ENCODE measurements at regions not wholly inside any gene's neighbourhood (a gene's known extent, or its start where the extent isn't known, plus 50 kb on each side); places are given as distances from the start of the nearest gene placed in this dataset.

DNA sequence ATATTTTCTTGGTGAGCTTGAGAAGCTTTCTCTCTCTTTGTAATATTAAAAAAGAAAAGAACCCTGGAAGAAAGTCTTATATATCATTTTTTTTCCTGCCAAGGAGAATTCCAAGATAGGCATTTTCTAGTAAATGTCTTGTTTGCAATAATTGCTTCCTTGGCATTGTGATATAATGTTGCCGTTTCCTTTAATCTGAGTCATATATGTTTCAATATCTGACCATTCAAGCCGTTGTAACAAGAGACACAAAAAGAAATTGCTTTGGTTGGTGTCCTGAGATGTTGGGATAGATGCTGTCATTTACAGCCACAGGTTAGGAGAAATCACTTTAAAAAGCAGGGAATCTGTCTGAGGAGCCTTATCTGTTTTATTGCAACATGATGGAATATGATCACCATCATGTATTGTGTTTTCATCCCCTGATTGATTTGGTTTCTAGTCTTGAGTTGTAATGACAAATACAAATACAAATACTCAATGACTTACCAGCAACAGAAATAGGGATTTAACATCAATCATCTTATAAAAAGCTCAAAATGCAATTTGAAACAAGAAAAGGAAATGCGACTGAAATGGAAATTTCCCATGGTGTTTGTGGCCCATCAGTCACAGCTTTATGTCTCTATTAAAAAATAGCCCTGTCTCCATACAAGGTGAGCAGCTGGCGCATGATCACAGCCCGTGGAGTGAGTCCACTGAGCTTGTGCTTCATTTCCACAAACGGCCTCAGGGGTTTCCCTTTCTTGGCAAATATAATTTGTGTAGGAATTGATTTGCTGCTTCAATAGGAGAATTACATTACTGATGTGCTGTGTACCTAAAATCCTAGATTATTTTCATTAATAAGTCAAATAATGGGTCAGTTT is 250.1 kb upstream of the TRPC7 start:
- Mint-ChIP-seq H3K27me3 (no peaks in the 10 kb centered on the region), H3K4me3 (no peak overlapping the region), H3K27ac (no peak overlapping the region), H3K36me3 (no peaks in the 10 kb centered on the region), H3K4me1 (no peaks in the 10 kb centered on the region), H3K9me3 (peaks cover 0 to 7% (median 3%) of the 10 kb centered on the region in 8 donors)
- H3K4me3 ChIP-seq (ENCODE audit: low read length in 2 of 2): no peak overlapping the region
- no peaks in the 10 kb centered on the region for H3K9me3 ChIP-seq (ENCODE audit: control insufficient read depth in 1 of 2, low read length in 2 of 2)
- DNase-seq: no peak
- ChIA-PET POLR2A (ENCODE audit: partially characterized antibody) (no interaction called here), CTCF (ENCODE audit: partially characterized antibody) (no interaction called here)
- no peaks in the 10 kb centered on the region for H3K27me3 ChIP-seq (ENCODE audit: insufficient read depth, low read length)
- H3K4me1 ChIP-seq (ENCODE audit: insufficient read depth, low read length): no peaks in the 10 kb centered on the region
- H3K36me3 ChIP-seq (ENCODE audit: insufficient read depth, low read length): no peaks in the 10 kb centered on the region
- no peak overlapping the region for H3K27ac ChIP-seq (ENCODE audit: low read depth, low read length)
- intact Hi-C loops (cut with micrococcal nuclease): no loop called here

DNA sequence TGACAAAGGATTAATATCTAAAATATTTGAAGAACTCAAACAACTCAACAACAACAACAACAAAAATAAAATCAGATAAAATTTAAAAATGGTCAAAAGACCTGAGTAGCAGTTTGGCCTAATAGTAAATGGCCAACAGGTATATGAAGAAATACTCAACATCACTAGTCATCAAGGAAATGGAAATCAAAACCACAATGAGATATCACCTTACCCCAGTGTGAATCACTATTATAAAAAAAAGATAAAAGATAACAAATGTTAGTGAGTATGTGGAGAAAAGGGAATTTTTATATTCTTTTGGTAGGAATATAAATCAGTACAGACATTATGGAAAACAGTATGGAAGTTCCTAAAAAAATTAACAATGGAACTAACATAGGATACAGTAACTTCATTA is 247.9 kb upstream of the TRPC7 start:
- Histone ChIP-seq H3K4me1 (ENCODE audit: insufficient read depth, low read length) (no peaks in the 10 kb centered on the region), H3K4me3 (ENCODE audit: low read length in 2 of 2) (no peak overlapping the region), H3K9me3 (ENCODE audit: control insufficient read depth in 1 of 2, low read length in 2 of 2) (no peaks in the 10 kb centered on the region), H3K36me3 (ENCODE audit: insufficient read depth, low read length) (no peaks in the 10 kb centered on the region), H3K27me3 (ENCODE audit: insufficient read depth, low read length) (no peaks in the 10 kb centered on the region), H3K27ac (ENCODE audit: low read depth, low read length) (no peak overlapping the region)
- Mint-ChIP-seq H3K36me3 (no peaks in the 10 kb centered on the region), H3K4me1 (no peaks in the 10 kb centered on the region), H3K4me3 (no peak overlapping the region), H3K27me3 (no peaks in the 10 kb centered on the region), H3K27ac (no peak overlapping the region), H3K9me3 (peaks cover 0 to 14% (median 4%) of the 10 kb centered on the region in 8 donors)
- intact Hi-C loops (cut with micrococcal nuclease): no loop called here
- DNase-seq: no peak
- ChIA-PET POLR2A (ENCODE audit: partially characterized antibody) (no interaction called here), CTCF (ENCODE audit: partially characterized antibody) (no interaction called here)

DNA sequence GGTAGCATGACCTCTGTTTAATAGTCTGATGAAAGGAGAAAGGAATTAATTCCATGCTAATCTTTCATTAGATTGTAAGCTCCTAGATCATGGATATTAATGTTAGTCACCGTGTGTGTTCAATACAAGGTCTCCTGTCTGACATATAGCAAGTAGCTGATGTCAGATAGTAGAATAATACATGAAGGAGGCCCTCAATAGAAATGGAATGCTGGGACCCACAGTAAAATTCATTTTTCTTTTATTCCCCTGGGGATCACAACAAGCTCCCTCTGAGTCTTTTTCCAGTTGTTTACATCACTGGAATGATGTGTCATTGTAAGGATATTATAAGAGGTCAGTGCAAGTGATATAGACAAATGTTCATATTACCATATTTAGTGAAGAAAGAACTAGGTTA is 240.3 kb upstream of the TRPC7 start:
- intact Hi-C loops (cut with micrococcal nuclease): no loop called here
- peaks cover 0 to 2% of the 10 kb centered on the region in 2 donors for H3K36me3 Mint-ChIP-seq
- Histone ChIP-seq H3K36me3 (ENCODE audit: insufficient read depth, low read length) (no peaks in the 10 kb centered on the region), H3K9me3 (ENCODE audit: control insufficient read depth in 1 of 2, low read length in 2 of 2) (peaks cover 0 to 6% of the 10 kb centered on the region in 2 donors), H3K4me1 (ENCODE audit: insufficient read depth, low read length) (no peaks in the 10 kb centered on the region), H3K27ac (ENCODE audit: low read depth, low read length) (no peak overlapping the region), H3K27me3 (ENCODE audit: insufficient read depth, low read length) (no peaks in the 10 kb centered on the region), H3K4me3 (ENCODE audit: low read length in 2 of 2) (no peak overlapping the region)
- DNase-seq: no peak
- H3K4me1 Mint-ChIP-seq: no peaks in the 10 kb centered on the region
- H3K9me3 Mint-ChIP-seq: peaks cover 4 to 39% (median 22%) of the 10 kb centered on the region in 8 donors
- no peaks in the 10 kb centered on the region for H3K27me3 Mint-ChIP-seq
- ChIA-PET POLR2A (ENCODE audit: partially characterized antibody) (no interaction called here), CTCF (ENCODE audit: partially characterized antibody) (no interaction called here)
- H3K4me3 Mint-ChIP-seq: no peak overlapping the region
- H3K27ac Mint-ChIP-seq: no peak overlapping the region

DNA sequence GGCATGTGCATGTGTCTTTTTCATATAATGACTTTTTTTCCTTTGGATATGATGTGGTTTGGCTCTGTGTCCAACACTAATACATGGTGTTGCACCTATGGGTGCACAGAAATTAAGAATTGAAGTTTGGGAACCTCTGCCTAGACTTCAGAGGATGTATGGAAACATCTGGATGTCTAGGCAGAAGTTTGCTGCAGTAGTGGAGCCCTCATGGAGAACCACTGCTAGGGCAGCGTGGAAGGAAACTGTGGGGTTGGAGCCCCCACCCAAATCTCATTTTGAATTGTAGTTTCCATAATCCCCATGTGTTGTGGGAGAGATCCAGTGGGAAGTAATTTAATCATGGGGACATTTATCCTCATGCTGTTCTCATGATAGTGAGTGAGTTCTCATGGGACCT is 235.0 kb upstream of the TRPC7 start:
- Histone ChIP-seq H3K36me3 (ENCODE audit: insufficient read depth, low read length) (no peaks in the 10 kb centered on the region), H3K27me3 (ENCODE audit: insufficient read depth, low read length) (no peaks in the 10 kb centered on the region), H3K9me3 (ENCODE audit: control insufficient read depth in 1 of 2, low read length in 2 of 2) (peaks cover 0 to 6% of the 10 kb centered on the region in 2 donors), H3K27ac (ENCODE audit: low read depth, low read length) (no peak overlapping the region), H3K4me1 (ENCODE audit: insufficient read depth, low read length) (no peaks in the 10 kb centered on the region), H3K4me3 (ENCODE audit: low read length in 2 of 2) (no peak overlapping the region)
- no peaks in the 10 kb centered on the region for H3K4me1 Mint-ChIP-seq
- no peaks in the 10 kb centered on the region for H3K27me3 Mint-ChIP-seq
- intact Hi-C loops (cut with micrococcal nuclease): no loop called here
- ChIA-PET POLR2A (ENCODE audit: partially characterized antibody) (no interaction called here), CTCF (ENCODE audit: partially characterized antibody) (no interaction called here)
- H3K9me3 Mint-ChIP-seq: peaks cover 8 to 40% (median 24%) of the 10 kb centered on the region in 8 donors
- H3K27ac Mint-ChIP-seq: no peak overlapping the region
- peaks cover 0 to 3% of the 10 kb centered on the region in 2 donors for H3K36me3 Mint-ChIP-seq
- no peak for DNase-seq
- no peak overlapping the region for H3K4me3 Mint-ChIP-seq

DNA sequence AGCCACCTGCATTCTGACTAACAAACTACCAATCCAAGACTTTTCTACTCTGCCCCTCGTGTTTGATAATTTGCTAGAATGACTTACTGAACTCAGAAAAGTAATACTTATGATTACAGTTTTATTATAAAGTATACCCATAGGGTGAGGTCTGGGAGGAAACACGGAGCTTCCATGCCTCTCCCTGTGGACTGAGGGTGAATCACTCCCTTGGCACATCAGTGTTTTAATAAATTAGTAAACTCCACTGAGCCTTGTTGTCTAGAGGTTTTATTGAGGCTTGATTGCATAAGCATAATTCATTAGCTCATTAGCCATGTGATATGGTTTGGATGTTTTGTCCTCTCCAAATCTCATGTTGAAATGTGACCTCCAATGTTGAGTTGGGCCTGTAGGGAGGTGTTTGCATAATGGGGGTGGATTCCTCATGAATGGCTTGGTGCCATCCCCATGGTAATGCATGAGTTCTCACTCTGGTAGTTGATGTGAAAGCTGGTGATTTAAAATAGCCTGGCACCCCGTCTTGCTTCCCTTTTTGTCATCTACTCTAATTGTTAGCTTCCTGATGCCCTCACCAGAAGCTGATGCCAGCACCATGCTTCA is 233.6 kb upstream of the TRPC7 start:
- no peak overlapping the region for H3K4me3 ChIP-seq (ENCODE audit: low read length in 2 of 2)
- H3K4me3 Mint-ChIP-seq: no peak overlapping the region
- no peaks in the 10 kb centered on the region for H3K27me3 Mint-ChIP-seq
- no peaks in the 10 kb centered on the region for H3K4me1 ChIP-seq (ENCODE audit: insufficient read depth, low read length)
- CTCF ChIA-PET (ENCODE audit: partially characterized antibody): interaction anchor here (0.6 kb wide), 1 partner anchor 18 kb away, joined by 5 read pairs; no protein-coding TSS in a partner anchor
- no peaks in the 10 kb centered on the region for H3K4me1 Mint-ChIP-seq
- H3K36me3 ChIP-seq (ENCODE audit: insufficient read depth, low read length): no peaks in the 10 kb centered on the region
- intact Hi-C loops (cut with micrococcal nuclease): no loop called here
- H3K27ac ChIP-seq (ENCODE audit: low read depth, low read length): no peak overlapping the region
- peaks cover 5 to 40% (median 24%) of the 10 kb centered on the region in 8 donors for H3K9me3 Mint-ChIP-seq
- POLR2A ChIA-PET (ENCODE audit: partially characterized antibody): no interaction called here
- H3K27me3 ChIP-seq (ENCODE audit: insufficient read depth, low read length): no peaks in the 10 kb centered on the region
- H3K36me3 Mint-ChIP-seq: peaks cover 0 to 3% of the 10 kb centered on the region in 2 donors
- peaks cover 0 to 6% of the 10 kb centered on the region in 2 donors for H3K9me3 ChIP-seq (ENCODE audit: control insufficient read depth in 1 of 2, low read length in 2 of 2)
- DNase-seq: no peak
- no peak overlapping the region for H3K27ac Mint-ChIP-seq

DNA sequence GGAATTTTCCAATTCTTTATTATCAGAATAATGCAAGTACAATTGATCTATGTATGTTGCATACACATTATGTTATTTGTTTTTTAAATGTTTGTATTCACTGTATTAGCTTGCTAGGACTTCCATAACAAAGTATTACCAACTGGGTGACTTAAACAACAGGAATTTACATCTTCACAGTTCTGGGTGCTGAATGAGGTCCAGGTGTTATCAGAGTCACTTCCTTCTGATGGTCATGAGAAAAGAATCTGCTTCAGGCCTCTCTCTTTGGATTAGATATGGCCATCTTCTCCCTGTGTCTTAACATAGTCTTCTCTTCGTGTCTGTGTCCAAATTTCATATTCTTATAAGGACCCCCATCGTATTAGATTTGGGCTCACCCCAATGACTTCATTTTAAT is 229.1 kb upstream of the TRPC7 start:
- Mint-ChIP-seq H3K36me3 (no peaks in the 10 kb centered on the region), H3K9me3 (peaks cover 2 to 19% (median 6%) of the 10 kb centered on the region in 8 donors), H3K4me3 (no peak overlapping the region), H3K27ac (no peak overlapping the region), H3K27me3 (no peaks in the 10 kb centered on the region), H3K4me1 (no peaks in the 10 kb centered on the region)
- H3K27ac ChIP-seq (ENCODE audit: low read depth, low read length): no peak overlapping the region
- no peaks in the 10 kb centered on the region for H3K36me3 ChIP-seq (ENCODE audit: insufficient read depth, low read length)
- no peaks in the 10 kb centered on the region for H3K9me3 ChIP-seq (ENCODE audit: control insufficient read depth in 1 of 2, low read length in 2 of 2)
- H3K4me1 ChIP-seq (ENCODE audit: insufficient read depth, low read length): no peaks in the 10 kb centered on the region
- DNase-seq: no peak
- intact Hi-C loops (cut with micrococcal nuclease): no loop called here
- CTCF ChIA-PET (ENCODE audit: partially characterized antibody): no interaction called here
- no peak overlapping the region for H3K4me3 ChIP-seq (ENCODE audit: low read length in 2 of 2)
- POLR2A ChIA-PET (ENCODE audit: partially characterized antibody): no interaction called here
- no peaks in the 10 kb centered on the region for H3K27me3 ChIP-seq (ENCODE audit: insufficient read depth, low read length)

DNA sequence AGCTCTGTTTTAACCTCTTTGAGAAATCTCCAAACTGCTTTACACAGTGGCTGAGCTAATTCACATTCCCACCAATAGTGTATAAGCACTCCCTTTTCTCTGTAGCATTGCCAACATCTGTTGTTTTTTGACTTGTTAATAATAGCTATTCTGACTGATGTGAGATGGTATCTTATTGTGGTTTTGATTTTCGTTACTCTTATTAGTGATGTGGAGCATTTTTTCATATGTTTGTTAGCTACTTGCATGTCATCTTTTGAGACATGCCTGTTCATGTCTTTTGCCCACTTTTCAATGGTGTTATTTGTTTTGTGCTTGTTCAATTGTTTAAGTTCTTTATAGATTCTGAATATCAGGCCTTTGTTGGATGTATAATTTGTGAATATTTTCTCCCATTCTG is 225.2 kb upstream of the TRPC7 start:
- H3K9me3 Mint-ChIP-seq: peaks cover 0 to 12% (median 2%) of the 10 kb centered on the region in 8 donors
- no peaks in the 10 kb centered on the region for H3K27me3 ChIP-seq (ENCODE audit: insufficient read depth, low read length)
- H3K36me3 Mint-ChIP-seq: no peaks in the 10 kb centered on the region
- no peaks in the 10 kb centered on the region for H3K9me3 ChIP-seq (ENCODE audit: control insufficient read depth in 1 of 2, low read length in 2 of 2)
- no peaks in the 10 kb centered on the region for H3K36me3 ChIP-seq (ENCODE audit: insufficient read depth, low read length)
- no peak overlapping the region for H3K27ac ChIP-seq (ENCODE audit: low read depth, low read length)
- no peak overlapping the region for H3K4me3 Mint-ChIP-seq
- H3K4me1 Mint-ChIP-seq: no peaks in the 10 kb centered on the region
- ChIA-PET CTCF (ENCODE audit: partially characterized antibody) (no interaction called here), POLR2A (ENCODE audit: partially characterized antibody) (no interaction called here)
- DNase-seq: no peak
- no peak overlapping the region for H3K4me3 ChIP-seq (ENCODE audit: low read length in 2 of 2)
- H3K27ac Mint-ChIP-seq: no peak overlapping the region
- H3K4me1 ChIP-seq (ENCODE audit: insufficient read depth, low read length): no peaks in the 10 kb centered on the region
- H3K27me3 Mint-ChIP-seq: no peaks in the 10 kb centered on the region
- intact Hi-C loops (cut with micrococcal nuclease): no loop called here
